ENCODE measurements at regions not wholly inside any gene's neighbourhood (a gene's known extent, or its start where the extent isn't known, plus 50 kb on each side); places are given as distances from the start of the nearest gene placed in this dataset.

DNA sequence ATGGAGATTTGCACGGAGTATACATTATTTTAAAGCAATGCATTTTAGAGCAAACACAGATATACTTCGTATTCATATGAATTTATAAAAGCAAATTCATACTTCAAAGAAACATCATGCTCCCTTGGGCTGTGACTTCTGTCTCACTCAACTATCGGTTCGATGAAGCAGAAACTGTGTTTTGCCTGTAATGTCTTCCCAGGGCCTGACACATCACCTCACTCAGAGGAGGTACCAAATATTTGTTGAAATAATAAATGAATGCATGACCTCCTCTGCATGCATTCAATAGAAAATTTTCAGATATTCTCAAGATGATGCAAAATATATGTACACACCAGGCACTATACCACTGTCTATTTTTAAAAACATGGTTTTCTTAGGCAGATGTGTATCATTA, 432.7 kb downstream of the EFNB2 start (continued):
- TF ChIP-seq, protein P1, sequence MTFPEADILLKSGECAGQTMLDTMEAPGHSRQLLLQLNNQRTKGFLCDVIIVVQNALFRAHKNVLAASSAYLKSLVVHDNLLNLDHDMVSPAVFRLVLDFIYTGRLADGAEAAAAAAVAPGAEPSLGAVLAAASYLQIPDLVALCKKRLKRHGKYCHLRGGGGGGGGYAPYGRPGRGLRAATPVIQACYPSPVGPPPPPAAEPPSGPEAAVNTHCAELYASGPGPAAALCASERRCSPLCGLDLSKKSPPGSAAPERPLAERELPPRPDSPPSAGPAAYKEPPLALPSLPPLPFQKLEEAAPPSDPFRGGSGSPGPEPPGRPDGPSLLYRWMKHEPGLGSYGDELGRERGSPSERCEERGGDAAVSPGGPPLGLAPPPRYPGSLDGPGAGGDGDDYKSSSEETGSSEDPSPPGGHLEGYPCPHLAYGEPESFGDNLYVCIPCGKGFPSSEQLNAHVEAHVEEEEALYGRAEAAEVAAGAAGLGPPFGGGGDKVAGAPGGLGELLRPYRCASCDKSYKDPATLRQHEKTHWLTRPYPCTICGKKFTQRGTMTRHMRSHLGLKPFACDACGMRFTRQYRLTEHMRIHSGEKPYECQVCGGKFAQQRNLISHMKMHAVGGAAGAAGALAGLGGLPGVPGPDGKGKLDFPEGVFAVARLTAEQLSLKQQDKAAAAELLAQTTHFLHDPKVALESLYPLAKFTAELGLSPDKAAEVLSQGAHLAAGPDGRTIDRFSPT (tag by site-specific recombination; IDR thresholded peaks at IDR 0.05) = no peak
- TF ChIP-seq ZNF530 (tag by site-specific recombination; IDR thresholded peaks at IDR 0.05; ENCODE audit: low read depth) = no peak
- TF ChIP-seq, protein P2, sequence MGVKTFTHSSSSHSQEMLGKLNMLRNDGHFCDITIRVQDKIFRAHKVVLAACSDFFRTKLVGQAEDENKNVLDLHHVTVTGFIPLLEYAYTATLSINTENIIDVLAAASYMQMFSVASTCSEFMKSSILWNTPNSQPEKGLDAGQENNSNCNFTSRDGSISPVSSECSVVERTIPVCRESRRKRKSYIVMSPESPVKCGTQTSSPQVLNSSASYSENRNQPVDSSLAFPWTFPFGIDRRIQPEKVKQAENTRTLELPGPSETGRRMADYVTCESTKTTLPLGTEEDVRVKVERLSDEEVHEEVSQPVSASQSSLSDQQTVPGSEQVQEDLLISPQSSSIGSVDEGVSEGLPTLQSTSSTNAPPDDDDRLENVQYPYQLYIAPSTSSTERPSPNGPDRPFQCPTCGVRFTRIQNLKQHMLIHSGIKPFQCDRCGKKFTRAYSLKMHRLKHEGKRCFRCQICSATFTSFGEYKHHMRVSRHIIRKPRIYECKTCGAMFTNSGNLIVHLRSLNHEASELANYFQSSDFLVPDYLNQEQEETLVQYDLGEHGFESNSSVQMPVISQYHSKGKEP (tag by site-specific recombination; IDR thresholded peaks at IDR 0.05) = no peak
- TF ChIP-seq ZNF626 (tag by site-specific recombination; IDR thresholded peaks at IDR 0.05) = no peak

DNA sequence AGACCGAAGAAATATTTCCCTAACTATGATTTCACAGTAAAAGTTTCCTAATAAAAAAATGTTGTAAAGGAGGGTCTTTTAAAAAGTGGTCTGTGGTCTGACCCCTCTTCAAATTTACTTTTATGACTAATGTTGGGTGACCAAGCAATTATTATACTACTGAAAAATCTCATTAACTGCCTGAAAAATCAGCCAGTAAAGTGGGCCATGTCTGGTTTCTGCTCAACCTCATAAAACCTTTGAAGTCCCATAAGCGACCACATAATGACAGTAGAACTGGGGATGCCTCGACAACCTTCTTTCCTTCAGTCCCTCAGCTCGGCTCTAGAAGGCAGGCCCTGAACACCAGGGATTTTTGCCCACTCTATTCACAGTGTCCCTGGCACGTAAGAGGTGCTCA, 434.3 kb downstream of the EFNB2 start:
- ChIA-PET CTCF (no interaction called here), POLR2A (no interaction called here)
- Histone ChIP-seq H3K4me1 (ENCODE audit: control insufficient read depth, insufficient read depth, low read length) (peaks cover 10% of the 10 kb centered on the region), H3K36me3 (ENCODE audit: control insufficient read depth in 2 of 2, insufficient read depth in 1 of 2, low read length in 2 of 2) (no peaks in the 10 kb centered on the region), H3K4me3 (ENCODE audit: low read depth, low read length) (no peak overlapping the region), H3K9me3 (ENCODE audit: control insufficient read depth, insufficient read depth, low read depth, low read length) (no peaks in the 10 kb centered on the region), H3K27ac (ENCODE audit: extremely low read depth, low read depth, low read length) (no peak overlapping the region)
- TF ChIP-seq ZNF529 (tag by site-specific recombination; IDR thresholded peaks at IDR 0.05; ENCODE audit: insufficient replicate concordance) (no peak), HOXD13 (CRISPR knock-in tag; IDR thresholded peaks at IDR 0.05; ENCODE audit: borderline replicate concordance) (peak; percentile 61; the same call in 1 of the 2 replicates)
- TF ChIP-seq, protein P3, sequence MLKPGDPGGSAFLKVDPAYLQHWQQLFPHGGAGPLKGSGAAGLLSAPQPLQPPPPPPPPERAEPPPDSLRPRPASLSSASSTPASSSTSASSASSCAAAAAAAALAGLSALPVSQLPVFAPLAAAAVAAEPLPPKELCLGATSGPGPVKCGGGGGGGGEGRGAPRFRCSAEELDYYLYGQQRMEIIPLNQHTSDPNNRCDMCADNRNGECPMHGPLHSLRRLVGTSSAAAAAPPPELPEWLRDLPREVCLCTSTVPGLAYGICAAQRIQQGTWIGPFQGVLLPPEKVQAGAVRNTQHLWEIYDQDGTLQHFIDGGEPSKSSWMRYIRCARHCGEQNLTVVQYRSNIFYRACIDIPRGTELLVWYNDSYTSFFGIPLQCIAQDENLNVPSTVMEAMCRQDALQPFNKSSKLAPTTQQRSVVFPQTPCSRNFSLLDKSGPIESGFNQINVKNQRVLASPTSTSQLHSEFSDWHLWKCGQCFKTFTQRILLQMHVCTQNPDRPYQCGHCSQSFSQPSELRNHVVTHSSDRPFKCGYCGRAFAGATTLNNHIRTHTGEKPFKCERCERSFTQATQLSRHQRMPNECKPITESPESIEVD (tag by site-specific recombination; IDR thresholded peaks at IDR 0.05) = 0 out of 2 replicates have a peak, but pooled peaks have one; percentile 13

DNA sequence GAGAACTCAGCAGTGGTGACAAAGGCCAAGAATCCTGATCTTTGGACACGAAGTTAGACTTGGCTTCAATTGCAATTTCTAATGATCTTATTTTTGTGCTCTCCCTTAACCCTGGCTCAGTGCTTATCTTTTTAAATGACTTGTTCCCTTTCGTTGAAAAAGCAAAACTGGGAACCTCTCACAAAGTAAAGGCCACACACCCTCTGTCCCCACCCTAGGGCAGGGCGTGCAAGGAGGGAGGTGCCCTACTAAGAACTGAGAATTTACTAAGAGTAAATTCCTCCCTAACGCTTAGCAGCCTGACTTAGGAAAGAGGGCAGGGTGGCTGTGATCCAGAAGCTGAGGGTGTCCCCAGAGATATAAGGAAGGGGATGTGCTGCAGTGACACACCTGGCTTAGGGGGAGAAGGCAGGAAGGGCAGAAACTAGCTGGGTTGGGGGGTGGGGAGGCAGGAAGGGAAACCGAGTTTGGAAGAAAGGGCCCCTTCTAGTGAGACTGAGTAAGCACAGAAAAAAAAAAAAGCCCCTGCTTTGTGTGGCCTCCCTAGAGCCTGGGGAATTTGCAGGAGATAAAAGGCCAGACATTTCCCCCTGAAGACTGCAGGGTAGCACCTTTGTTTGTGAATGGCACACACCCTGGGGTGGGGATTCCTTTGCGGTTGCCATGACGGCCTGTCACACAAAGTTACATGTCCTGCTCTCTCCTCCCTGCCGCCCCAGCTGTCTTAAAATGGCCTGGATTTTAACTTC, 435.1 kb downstream of the EFNB2 start:
- Histone ChIP-seq H3K36me3 (ENCODE audit: control insufficient read depth in 2 of 2, insufficient read depth in 1 of 2, low read length in 2 of 2) (no peaks in the 10 kb centered on the region), H3K4me1 (ENCODE audit: control insufficient read depth, insufficient read depth, low read length) (peaks cover 10% of the 10 kb centered on the region), H3K4me3 (ENCODE audit: low read depth, low read length) (no peak overlapping the region), H3K9me3 (ENCODE audit: control insufficient read depth, insufficient read depth, low read depth, low read length) (no peaks in the 10 kb centered on the region), H3K27ac (ENCODE audit: extremely low read depth, low read depth, low read length) (peak overlapping the region; percentile 9; the same call in 1 of the 2 replicates)
- TF ChIP-seq ZBTB1 (tag by site-specific recombination; IDR thresholded peaks at IDR 0.05) (no peak), ZNF558 (tag by site-specific recombination; IDR thresholded peaks at IDR 0.05) (no peak), ZSCAN23 (tag by site-specific recombination; IDR thresholded peaks at IDR 0.05) (no peak), ZNF555 (tag by site-specific recombination; conservative IDR thresholded peaks at IDR 0.05) (no peak), ZNF560 (tag by site-specific recombination; IDR thresholded peaks at IDR 0.05; ENCODE audit: borderline replicate concordance) (no peak), WT1 (tag by site-specific recombination; IDR thresholded peaks at IDR 0.05) (peak; percentile 54; the same call in 1 of the 2 replicates), ZNF76 (tag by site-specific recombination; IDR thresholded peaks at IDR 0.05; ENCODE audit: borderline replicate concordance, low read depth) (no peak), ZNF747 (tag by site-specific recombination; IDR thresholded peaks at IDR 0.05) (no peak), ZNF785 (tag by site-specific recombination; IDR thresholded peaks at IDR 0.05) (no peak), ZNF223 (tag by site-specific recombination; IDR thresholded peaks at IDR 0.05) (no peak), KLF1 (tag by site-specific recombination; IDR thresholded peaks at IDR 0.05) (peak; percentile 28; the same call in 1 of the 2 replicates)
- TF ChIP-seq, protein P4, sequence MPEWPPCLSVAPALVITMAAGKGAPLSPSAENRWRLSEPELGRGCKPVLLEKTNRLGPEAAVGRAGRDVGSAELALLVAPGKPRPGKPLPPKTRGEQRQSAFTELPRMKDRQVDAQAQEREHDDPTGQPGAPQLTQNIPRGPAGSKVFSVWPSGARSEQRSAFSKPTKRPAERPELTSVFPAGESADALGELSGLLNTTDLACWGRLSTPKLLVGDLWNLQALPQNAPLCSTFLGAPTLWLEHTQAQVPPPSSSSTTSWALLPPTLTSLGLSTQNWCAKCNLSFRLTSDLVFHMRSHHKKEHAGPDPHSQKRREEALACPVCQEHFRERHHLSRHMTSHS (tag by site-specific recombination; IDR thresholded peaks at IDR 0.05) = no peak
- TF ChIP-seq, protein P5, sequence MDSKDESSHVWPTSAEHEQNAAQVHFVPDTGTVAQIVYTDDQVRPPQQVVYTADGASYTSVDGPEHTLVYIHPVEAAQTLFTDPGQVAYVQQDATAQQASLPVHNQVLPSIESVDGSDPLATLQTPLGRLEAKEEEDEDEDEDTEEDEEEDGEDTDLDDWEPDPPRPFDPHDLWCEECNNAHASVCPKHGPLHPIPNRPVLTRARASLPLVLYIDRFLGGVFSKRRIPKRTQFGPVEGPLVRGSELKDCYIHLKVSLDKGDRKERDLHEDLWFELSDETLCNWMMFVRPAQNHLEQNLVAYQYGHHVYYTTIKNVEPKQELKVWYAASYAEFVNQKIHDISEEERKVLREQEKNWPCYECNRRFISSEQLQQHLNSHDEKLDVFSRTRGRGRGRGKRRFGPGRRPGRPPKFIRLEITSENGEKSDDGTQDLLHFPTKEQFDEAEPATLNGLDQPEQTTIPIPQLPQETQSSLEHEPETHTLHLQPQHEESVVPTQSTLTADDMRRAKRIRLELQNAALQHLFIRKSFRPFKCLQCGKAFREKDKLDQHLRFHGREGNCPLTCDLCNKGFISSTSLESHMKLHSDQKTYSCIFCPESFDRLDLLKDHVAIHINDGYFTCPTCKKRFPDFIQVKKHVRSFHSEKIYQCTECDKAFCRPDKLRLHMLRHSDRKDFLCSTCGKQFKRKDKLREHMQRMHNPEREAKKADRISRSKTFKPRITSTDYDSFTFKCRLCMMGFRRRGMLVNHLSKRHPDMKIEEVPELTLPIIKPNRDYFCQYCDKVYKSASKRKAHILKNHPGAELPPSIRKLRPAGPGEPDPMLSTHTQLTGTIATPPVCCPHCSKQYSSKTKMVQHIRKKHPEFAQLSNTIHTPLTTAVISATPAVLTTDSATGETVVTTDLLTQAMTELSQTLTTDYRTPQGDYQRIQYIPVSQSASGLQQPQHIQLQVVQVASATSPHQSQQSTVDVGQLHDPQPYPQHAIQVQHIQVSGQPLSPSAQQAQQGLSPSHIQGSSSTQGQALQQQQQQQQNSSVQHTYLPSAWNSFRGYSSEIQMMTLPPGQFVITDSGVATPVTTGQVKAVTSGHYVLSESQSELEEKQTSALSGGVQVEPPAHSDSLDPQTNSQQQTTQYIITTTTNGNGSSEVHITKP (tag by site-specific recombination; IDR thresholded peaks at IDR 0.05) = peak; percentile 39; the same call in 1 of the 2 replicates
- TF ChIP-seq, protein P6, sequence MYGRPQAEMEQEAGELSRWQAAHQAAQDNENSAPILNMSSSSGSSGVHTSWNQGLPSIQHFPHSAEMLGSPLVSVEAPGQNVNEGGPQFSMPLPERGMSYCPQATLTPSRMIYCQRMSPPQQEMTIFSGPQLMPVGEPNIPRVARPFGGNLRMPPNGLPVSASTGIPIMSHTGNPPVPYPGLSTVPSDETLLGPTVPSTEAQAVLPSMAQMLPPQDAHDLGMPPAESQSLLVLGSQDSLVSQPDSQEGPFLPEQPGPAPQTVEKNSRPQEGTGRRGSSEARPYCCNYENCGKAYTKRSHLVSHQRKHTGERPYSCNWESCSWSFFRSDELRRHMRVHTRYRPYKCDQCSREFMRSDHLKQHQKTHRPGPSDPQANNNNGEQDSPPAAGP (tag by site-specific recombination; IDR thresholded peaks at IDR 0.05) = 0 out of 2 replicates have a peak, but pooled peaks have one; percentile 42
- ChIA-PET POLR2A (no interaction called here), CTCF (no interaction called here)
